NB4 (cell line): ENCODE measurements at regions not wholly inside any gene's neighbourhood (a gene's known extent, or its start where the extent isn't known, plus 50 kb on each side); places are given as distances from the start of the nearest gene placed in this dataset.

Experiments used
- DNase-seq: peaks from one replicate; pipeline ENCODE4 v3.0.0; 2010; ENCODE audit warnings: low read depth
- H3K4me3 ChIP-seq: one replicate; pipeline ENCODE4 v1.5.1; 2011; ENCODE audit warnings: mild to moderate bottlenecking, low read depth, low read length, moderate library complexity
- MYC ChIP-seq: IDR thresholded peaks from 2 replicates; pipeline ENCODE4 v1.6.1; 2011; ENCODE audit warnings: low read depth, low read length
- POLR2A ChIP-seq: IDR thresholded peaks from 2 replicates; pipeline ENCODE4 v1.6.1; 2011; ENCODE audit warnings: mild to moderate bottlenecking; ENCODE audit not compliant: insufficient read length; ENCODE audit errors: extremely low read depth
- TF ChIP-seq, protein P1 (sequence below): IDR thresholded peaks from 2 replicates; pipeline ENCODE4 v1.6.1; 2011; ENCODE audit warnings: low read depth, low read length
- TF ChIP-seq, protein P2 (sequence below): IDR thresholded peaks from one replicate; pipeline ENCODE4 v1.5.1; 2012; ENCODE audit warnings: low read depth, low read length

DNA sequence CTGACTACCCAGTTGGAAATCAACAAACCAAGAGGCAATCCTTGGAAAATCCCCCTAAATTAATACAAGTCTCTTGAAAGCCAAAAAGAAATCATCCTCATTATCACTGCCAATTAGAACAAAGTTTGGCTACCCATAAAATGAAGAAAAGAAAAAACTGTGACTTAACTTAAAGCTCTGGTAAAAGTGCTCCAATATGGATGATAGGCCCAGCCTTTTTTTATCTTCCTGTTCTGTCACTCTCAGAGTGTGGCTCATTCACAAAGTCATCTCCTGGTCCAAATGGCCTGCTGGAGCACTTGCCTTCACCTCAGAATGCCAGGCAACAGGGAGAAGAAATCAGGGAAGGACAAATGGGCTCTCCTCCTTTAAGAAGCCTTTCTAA lies 155.1 kb upstream of the GHITM start:
- no peak overlapping the region for H3K4me3 ChIP-seq
- TF ChIP-seq, protein P1, sequence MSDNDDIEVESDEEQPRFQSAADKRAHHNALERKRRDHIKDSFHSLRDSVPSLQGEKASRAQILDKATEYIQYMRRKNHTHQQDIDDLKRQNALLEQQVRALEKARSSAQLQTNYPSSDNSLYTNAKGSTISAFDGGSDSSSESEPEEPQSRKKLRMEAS: no peak
- TF ChIP-seq MYC (no peak), POLR2A (no peak)
- TF ChIP-seq, protein P2, sequence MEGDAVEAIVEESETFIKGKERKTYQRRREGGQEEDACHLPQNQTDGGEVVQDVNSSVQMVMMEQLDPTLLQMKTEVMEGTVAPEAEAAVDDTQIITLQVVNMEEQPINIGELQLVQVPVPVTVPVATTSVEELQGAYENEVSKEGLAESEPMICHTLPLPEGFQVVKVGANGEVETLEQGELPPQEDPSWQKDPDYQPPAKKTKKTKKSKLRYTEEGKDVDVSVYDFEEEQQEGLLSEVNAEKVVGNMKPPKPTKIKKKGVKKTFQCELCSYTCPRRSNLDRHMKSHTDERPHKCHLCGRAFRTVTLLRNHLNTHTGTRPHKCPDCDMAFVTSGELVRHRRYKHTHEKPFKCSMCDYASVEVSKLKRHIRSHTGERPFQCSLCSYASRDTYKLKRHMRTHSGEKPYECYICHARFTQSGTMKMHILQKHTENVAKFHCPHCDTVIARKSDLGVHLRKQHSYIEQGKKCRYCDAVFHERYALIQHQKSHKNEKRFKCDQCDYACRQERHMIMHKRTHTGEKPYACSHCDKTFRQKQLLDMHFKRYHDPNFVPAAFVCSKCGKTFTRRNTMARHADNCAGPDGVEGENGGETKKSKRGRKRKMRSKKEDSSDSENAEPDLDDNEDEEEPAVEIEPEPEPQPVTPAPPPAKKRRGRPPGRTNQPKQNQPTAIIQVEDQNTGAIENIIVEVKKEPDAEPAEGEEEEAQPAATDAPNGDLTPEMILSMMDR: no peak
- DNase-seq: no peak

DNA sequence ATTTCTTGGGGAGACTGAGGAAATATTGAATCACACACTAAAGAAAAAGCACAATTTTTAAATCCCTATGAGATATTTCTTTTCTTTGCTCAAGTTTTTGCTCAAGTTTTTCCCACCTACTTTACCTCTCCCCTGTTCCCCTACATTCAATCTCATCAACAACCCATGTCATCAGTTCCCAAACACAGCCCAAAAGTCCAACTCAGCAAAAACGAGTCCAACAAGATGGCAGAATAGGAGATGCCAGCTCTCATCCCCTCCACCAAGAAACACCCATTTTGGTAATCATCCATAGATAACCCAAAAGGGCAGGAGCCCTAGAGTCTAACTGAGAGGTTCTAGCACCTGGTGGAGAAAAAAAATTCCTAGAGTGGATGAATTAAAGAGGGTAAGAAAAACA lies 152.5 kb upstream of the GHITM start:
- TF ChIP-seq POLR2A (no peak), MYC (no peak)
- TF ChIP-seq, protein P1: no peak
- TF ChIP-seq, protein P2: no peak
- no peak overlapping the region for H3K4me3 ChIP-seq
- no peak for DNase-seq

DNA sequence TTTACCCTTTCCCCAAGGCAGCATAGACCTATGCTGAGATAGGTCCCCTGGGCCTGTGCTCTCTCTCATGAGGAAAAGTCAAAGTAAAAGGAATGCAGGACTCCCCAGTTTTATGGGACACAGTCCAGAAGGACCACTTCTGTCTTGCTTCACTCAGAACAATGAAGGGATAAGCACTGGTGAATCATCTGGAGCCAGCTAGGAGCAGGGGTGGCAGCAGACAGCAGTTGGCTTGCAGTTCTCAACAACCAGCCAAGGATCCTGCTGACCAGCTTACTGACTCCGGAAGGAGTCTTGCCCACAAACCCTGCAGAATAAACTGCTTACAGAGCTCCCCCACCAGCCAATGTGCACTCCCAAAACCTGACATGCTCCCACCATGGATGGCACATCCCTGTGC lies 152.1 kb upstream of the GHITM start:
- TF ChIP-seq, protein P2: no peak
- DNase-seq: peak; percentile 47
- H3K4me3 ChIP-seq: no peak overlapping the region

DNA sequence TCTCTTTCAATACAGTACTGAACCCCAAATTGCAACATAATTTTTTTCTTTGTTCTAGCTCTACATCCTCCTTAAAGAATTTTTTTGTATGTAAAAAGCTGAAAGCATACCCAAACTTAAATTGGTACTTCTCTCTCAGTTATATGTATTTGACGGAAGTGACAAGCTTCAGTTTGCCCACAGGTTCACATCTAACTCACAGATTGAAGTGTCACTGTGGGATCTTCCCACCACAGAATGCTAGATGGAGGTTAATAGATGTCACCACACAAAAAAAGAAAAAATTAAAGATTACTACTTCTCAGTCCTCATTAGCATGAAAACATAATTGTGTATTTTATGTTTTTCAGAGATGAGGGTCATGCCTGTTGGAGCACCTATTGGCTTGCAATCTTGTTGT lies 150.9 kb upstream of the GHITM start:
- H3K4me3 ChIP-seq: no peak overlapping the region
- TF ChIP-seq MYC: no peak
- no peak for TF ChIP-seq POLR2A
- TF ChIP-seq, protein P2: no peak
- TF ChIP-seq, protein P1: no peak
- DNase-seq: no peak

DNA sequence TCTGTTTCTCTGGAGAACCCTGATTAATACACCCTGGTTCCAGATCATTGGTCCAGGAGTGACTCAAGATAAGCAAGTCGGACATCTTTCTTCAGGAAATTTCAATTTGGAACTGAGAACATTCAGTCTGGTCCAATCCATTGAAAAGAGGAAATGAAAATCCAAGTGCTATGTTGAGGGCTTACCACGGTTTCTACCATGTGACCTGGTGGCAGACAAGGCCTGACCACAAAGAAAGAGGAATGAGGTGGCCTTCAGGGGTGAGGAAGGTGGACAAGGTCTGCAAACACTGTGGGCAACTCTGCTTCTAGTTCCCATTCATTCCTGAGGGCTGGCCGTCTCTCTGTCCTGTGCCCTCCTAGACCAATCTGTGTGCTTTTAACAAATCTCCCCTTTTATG lies 149.2 kb upstream of the GHITM start:
- peak; percentile 78 for DNase-seq
- H3K4me3 ChIP-seq: no peak overlapping the region
- TF ChIP-seq, protein P1: peak; percentile 80
- TF ChIP-seq POLR2A: no peak

DNA sequence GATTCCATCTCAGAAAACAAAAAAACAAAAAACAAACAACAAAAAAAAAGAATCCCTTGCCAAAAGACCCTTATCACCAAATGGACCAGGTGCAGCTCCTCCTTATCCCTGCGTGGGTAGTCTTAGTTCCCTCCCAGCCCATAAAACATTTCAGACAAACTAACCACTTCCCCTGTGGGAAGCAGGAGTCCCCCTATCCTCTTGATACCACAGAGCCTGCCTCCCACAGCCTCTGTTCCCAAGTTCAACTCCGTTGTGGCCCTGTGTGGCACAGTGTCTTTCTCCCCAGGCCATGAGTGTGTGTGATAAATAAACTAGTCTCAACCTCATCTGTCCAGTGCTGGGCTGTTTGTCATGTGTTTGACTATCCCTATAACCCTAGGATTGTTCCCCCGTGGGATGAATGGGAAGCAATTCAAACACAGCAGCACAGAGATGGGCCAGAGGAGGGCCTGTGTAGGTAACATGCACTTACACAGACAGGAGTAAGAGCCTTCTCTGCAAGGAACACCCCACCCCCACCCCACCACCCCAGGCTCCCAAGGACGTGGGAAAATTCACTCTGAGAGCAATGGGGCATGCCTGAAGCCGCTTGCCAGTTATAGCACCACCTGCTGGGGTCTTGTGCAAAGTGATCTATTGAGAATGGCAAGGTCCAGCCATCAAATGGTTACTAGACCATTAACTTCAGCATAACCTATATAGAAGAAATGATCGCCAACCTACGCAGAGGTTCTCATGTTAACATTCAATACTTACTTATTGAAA lies 147.1 kb upstream of the GHITM start:
- TF ChIP-seq, protein P1: peak; percentile 28; the same call in 1 of the 2 replicates
- TF ChIP-seq MYC (0 out of 2 replicates have a peak, but pooled peaks have one; percentile 27), POLR2A (no peak)
- TF ChIP-seq, protein P2: peak; percentile 71
- peak; percentile 72 for DNase-seq
- H3K4me3 ChIP-seq: no peak overlapping the region
